Lower lobe of right lung (tissue), 2 donors: ENCODE measurements at regions not wholly inside any gene's neighbourhood (a gene's known extent, or its start where the extent isn't known, plus 50 kb on each side); places are given as distances from the start of the nearest gene placed in this dataset.

ENCODE experiments used
- ATAC-seq, 2 donors: fragments of 200-7000 bp; cut with Tn5 transposase; one replicate each; pipeline ENCODE4 v1.9.1; 2020 to 2022; ENCODE audit warnings: mild to moderate bottlenecking in 2 of 2, moderate library complexity in 2 of 2
- DNase-seq: peaks from one replicate; pipeline ENCODE4 v3.0.0-alpha.2; 2020
- H3K27ac ChIP-seq: fragments of 200-600 bp; one replicate; pipeline ENCODE4 v1.8.0; 2022
- H3K27me3 ChIP-seq: fragments of 200-600 bp; one replicate; pipeline ENCODE4 v1.8.0; 2022; ENCODE audit warnings: low read depth
- H3K36me3 ChIP-seq: fragments of 200-600 bp; one replicate; pipeline ENCODE4 v1.8.0; 2022; ENCODE audit warnings: mild to moderate bottlenecking
- H3K4me1 ChIP-seq: fragments of 200-600 bp; one replicate; pipeline ENCODE4 v1.8.0; 2022
- H3K4me3 ChIP-seq: fragments of 200-600 bp; one replicate; pipeline ENCODE4 v1.8.0; 2022; ENCODE audit warnings: mild to moderate bottlenecking
- H3K9me3 ChIP-seq: fragments of 200-600 bp; one replicate; pipeline ENCODE4 v1.8.0; 2022
- CTCF ChIP-seq: fragments of 200-600 bp; IDR thresholded peaks from one replicate; pipeline ENCODE4 v1.8.0; 2022; ENCODE audit warnings: antibody characterized with exemption, mild to moderate bottlenecking
- intact Hi-C: fragments of 100-400 bp; cut with DNase I; formaldehyde crosslinking; loops from one replicate; pipeline ENCODE4 v1.11.0; 2022
- donor health status: DM: no; HTN: yes; CAD: no; lungs with severe emphysema.

GRCh38 chr5:10162468-10162867, 87.2 kb downstream of the ATPSCKMT start:
- Histone ChIP-seq H3K36me3 (no peaks in the 10 kb centered on the region), H3K9me3 (peaks cover 8% of the 10 kb centered on the region), H3K4me1 (no peaks in the 10 kb centered on the region), H3K27ac (no peak overlapping the region), H3K27me3 (no peaks in the 10 kb centered on the region), H3K4me3 (no peak overlapping the region)
- DNase-seq: no peak
- intact Hi-C loops: no loop called here
- no peak for TF ChIP-seq CTCF
- ATAC-seq: no peak

- no peak for TF ChIP-seq CTCF
- Histone ChIP-seq H3K36me3 (no peaks in the 10 kb centered on the region), H3K27ac (no peak overlapping the region), H3K9me3 (peaks cover 8% of the 10 kb centered on the region), H3K4me1 (no peaks in the 10 kb centered on the region), H3K27me3 (no peaks in the 10 kb centered on the region), H3K4me3 (no peak overlapping the region)
- intact Hi-C loops: no loop called here
- ATAC-seq: no peak
- DNase-seq: no peak
These were observed 87.9 kb downstream of the ATPSCKMT start for GRCh38 chr5:10161778-10162177.

GRCh38 chr5:10160241-10160640, 89.4 kb downstream of the ATPSCKMT start:
- TF ChIP-seq CTCF: no peak
- Histone ChIP-seq H3K9me3 (peaks cover 3% of the 10 kb centered on the region), H3K36me3 (no peaks in the 10 kb centered on the region), H3K4me1 (no peaks in the 10 kb centered on the region), H3K27me3 (no peaks in the 10 kb centered on the region), H3K27ac (no peak overlapping the region), H3K4me3 (no peak overlapping the region)
- ATAC-seq: no peak
- intact Hi-C loops: no loop called here
- no peak for DNase-seq

GRCh38 chr5:10158886-10159285, 90.8 kb downstream of the ATPSCKMT start:
- no peak for ATAC-seq
- H3K4me1 ChIP-seq: no peaks in the 10 kb centered on the region
- TF ChIP-seq CTCF: no peak
- no peak overlapping the region for H3K4me3 ChIP-seq
- no peaks in the 10 kb centered on the region for H3K9me3 ChIP-seq
- H3K27ac ChIP-seq: no peak overlapping the region
- DNase-seq: no peak
- H3K36me3 ChIP-seq: no peaks in the 10 kb centered on the region
- no peaks in the 10 kb centered on the region for H3K27me3 ChIP-seq
- intact Hi-C loops: no loop called here

- Histone ChIP-seq H3K9me3 (no peaks in the 10 kb centered on the region), H3K27me3 (no peaks in the 10 kb centered on the region), H3K27ac (no peak overlapping the region), H3K4me3 (no peak overlapping the region), H3K36me3 (no peaks in the 10 kb centered on the region), H3K4me1 (no peaks in the 10 kb centered on the region)
- TF ChIP-seq CTCF: no peak
- intact Hi-C loops: no loop called here
- no peak for ATAC-seq
- DNase-seq: no peak
These were observed 92.5 kb downstream of the ATPSCKMT start for GRCh38 chr5:10157085-10157669.
